ENCODE measurements at regions not wholly inside any gene's neighbourhood (a gene's known extent, or its start where the extent isn't known, plus 50 kb on each side); places are given as distances from the start of the nearest gene placed in this dataset.

GRCh38 chr1:238177351-238177750 is 286.6 kb upstream of the ZP4 start:
- TF ChIP-seq CTCF (IDR thresholded peaks at IDR 0.05; ENCODE audit: borderline replicate concordance, insufficient read depth, low read depth, low read length): no peak
- H3K4me3 ChIP-seq (ENCODE audit: low read depth, low read length): no peak overlapping the region

- no peak for TF ChIP-seq CTCF (IDR thresholded peaks at IDR 0.05; ENCODE audit: borderline replicate concordance, insufficient read depth, low read depth, low read length)
- H3K4me3 ChIP-seq (ENCODE audit: low read depth, low read length): no peak overlapping the region
Observed at GRCh38 chr1:238176441-238176840, 285.7 kb upstream of the ZP4 start.

- no peak for TF ChIP-seq CTCF (IDR thresholded peaks at IDR 0.05; ENCODE audit: borderline replicate concordance, insufficient read depth, low read depth, low read length)
- no peak overlapping the region for H3K4me3 ChIP-seq (ENCODE audit: low read depth, low read length)
Observed at GRCh38 chr1:238171985-238172384, 281.3 kb upstream of the ZP4 start.

- no peak for TF ChIP-seq CTCF (IDR thresholded peaks at IDR 0.05; ENCODE audit: borderline replicate concordance, insufficient read depth, low read depth, low read length)
- no peak overlapping the region for H3K4me3 ChIP-seq (ENCODE audit: low read depth, low read length)
Observed at GRCh38 chr1:238161955-238162354, 271.2 kb upstream of the ZP4 start.

GRCh38 chr1:238153939-238154338 is 263.2 kb upstream of the ZP4 start:
- TF ChIP-seq CTCF (IDR thresholded peaks at IDR 0.05; ENCODE audit: borderline replicate concordance, insufficient read depth, low read depth, low read length): no peak
- H3K4me3 ChIP-seq (ENCODE audit: low read depth, low read length): no peak overlapping the region

- TF ChIP-seq CTCF (IDR thresholded peaks at IDR 0.05; ENCODE audit: borderline replicate concordance, insufficient read depth, low read depth, low read length): no peak
- H3K4me3 ChIP-seq (ENCODE audit: low read depth, low read length): no peak overlapping the region
Observed at GRCh38 chr1:238153253-238153652, 262.5 kb upstream of the ZP4 start.

- no peak for TF ChIP-seq CTCF (IDR thresholded peaks at IDR 0.05; ENCODE audit: borderline replicate concordance, insufficient read depth, low read depth, low read length)
- no peak overlapping the region for H3K4me3 ChIP-seq (ENCODE audit: low read depth, low read length)
Observed at GRCh38 chr1:238152119-238152518, 261.4 kb upstream of the ZP4 start.

Data from GM12875 (cell line).